GM12878 (cell line): ENCODE measurements at regions not wholly inside any gene's neighbourhood (a gene's known extent, or its start where the extent isn't known, plus 50 kb on each side); places are given as distances from the start of the nearest gene placed in this dataset.

Experiments used
- ATAC-seq: fragments of 200-7000 bp; cut with Tn5 transposase; 3 replicates; pipeline ENCODE4 v1.9.1; 2020; ENCODE audit warnings: mild to moderate bottlenecking, moderate library complexity
- BruUV-seq: library from RNA; stranded (reverse); fragments of 400-500 nt; replicated peaks from 2 replicates; lab custom pipeline; 2021; lab: Mats Ljungman, UMichigan
- CTCF ChIA-PET: fragments of 300-600 bp; sonication (Branson Sonifier 250); formaldehyde crosslinking; extraction: SDS; loops from one replicate; lab custom pipeline; 2021; ENCODE audit warnings: inconsistent platforms; lab: Yijun Ruan, JAX
- POLR2A ChIA-PET: fragments of 350-600 bp; formaldehyde crosslinking; extraction: SDS; loops from one replicate; lab custom pipeline; 2021; ENCODE audit warnings: inconsistent platforms; lab: Charles Lee
- RAD21 ChIA-PET: fragments of 300-600 bp; sonication (Branson Sonifier 250); formaldehyde crosslinking; loops from one replicate; lab custom pipeline; 2023; ENCODE audit warnings: antibody characterized with exemption; ENCODE audit not compliant: unreplicated experiment; lab: Charles Lee
- SMC1A ChIA-PET: fragments of 300-600 bp; sonication (Branson Sonifier 250); formaldehyde crosslinking; loops from one replicate; lab custom pipeline; 2023; ENCODE audit not compliant: unreplicated experiment, uncharacterized antibody; lab: Charles Lee
- DNase-seq: peaks from one replicate; pipeline ENCODE4 v3.0.0-alpha.2; 2011; ENCODE audit warnings: low read depth, low spot score
- FAIRE-seq: peaks from 3 replicates; lab custom pipeline; 2011; peaks lifted over from hg19 to GRCh38; lab: Jason Lieb, UNC
- H2AFZ ChIP-seq: 2 replicates; pipeline ENCODE4 v1.6.0; 2011; ENCODE audit warnings: low read depth, low read length, control low read depth; ENCODE audit not compliant: control insufficient read depth
- H3K27ac ChIP-seq: 2 replicates; pipeline ENCODE4 v1.5.1; 2011; ENCODE audit warnings: control low read depth; ENCODE audit not compliant: control insufficient read depth, insufficient read depth
- H3K27me3 ChIP-seq, 2 experiments: replicated peaks in 1 of 2; 2 replicates each; pipeline versions ENCODE4 v1.6.0 to v1.6.1; 2011; ENCODE audit warnings: low read length in 1 of 2; ENCODE audit not compliant: control insufficient read depth in 2 of 2, insufficient read depth in 2 of 2
- H3K36me3 ChIP-seq, 2 experiments: 2 replicates each; pipeline ENCODE4 v1.5.1; 2011; ENCODE audit warnings: low read length in 1 of 2; ENCODE audit not compliant: control insufficient read depth in 2 of 2, insufficient read depth in 2 of 2
- H3K4me1 ChIP-seq: 2 replicates; pipeline ENCODE4 v1.6.1; 2011; ENCODE audit warnings: mild to moderate bottlenecking, low read length, moderate library complexity, mixed read lengths; ENCODE audit not compliant: control insufficient read depth, insufficient read depth
- H3K4me2 ChIP-seq: 2 replicates; pipeline ENCODE4 v1.6.0; 2011; ENCODE audit warnings: control low read depth; ENCODE audit not compliant: control insufficient read depth, insufficient read depth
- H3K4me3 ChIP-seq: fragments of 200-600 bp; sonication (generic); 2 replicates; pipeline ENCODE4 v1.5.1; 2016
- H3K79me2 ChIP-seq: 2 replicates; pipeline ENCODE4 v1.6.0; 2011; ENCODE audit warnings: low read length; ENCODE audit not compliant: control insufficient read depth, insufficient read depth
- H3K9ac ChIP-seq: 2 replicates; pipeline ENCODE4 v1.8.0; 2011; ENCODE audit warnings: low read length, control low read depth, mixed read lengths; ENCODE audit not compliant: control insufficient read depth, insufficient read depth
- H3K9me3 ChIP-seq: replicated peaks from 3 replicates; pipeline ENCODE4 v1.5.1; 2011; ENCODE audit warnings: mild to moderate bottlenecking, low read length; ENCODE audit not compliant: control insufficient read depth, insufficient read depth
- H4K20me1 ChIP-seq: 2 replicates; pipeline ENCODE4 v1.6.0; 2011; ENCODE audit not compliant: control insufficient read depth, insufficient read depth
- BMI1 ChIP-seq: fragments of 450-650 bp; IDR thresholded peaks from 2 replicates; pipeline ENCODE4 v1.6.1; 2016; ENCODE audit warnings: mild to moderate bottlenecking, moderate library complexity, borderline replicate concordance
- CBX5 ChIP-seq: sonication (generic); IDR thresholded peaks from 2 replicates; pipeline ENCODE4 v1.6.1; 2016; ENCODE audit warnings: low read depth, moderate library complexity, mild to moderate bottlenecking, inconsistent platforms
- CHD2 ChIP-seq: IDR thresholded peaks from 2 replicates; pipeline ENCODE4 v1.6.1; 2011; ENCODE audit warnings: low read depth, low read length, improper control_type of control experiment, borderline replicate concordance
- EZH2 ChIP-seq: IDR thresholded peaks from 2 replicates; pipeline ENCODE4 v1.6.1; 2012; ENCODE audit warnings: low read depth, mild to moderate bottlenecking, control low read depth, inconsistent platforms, low read length, borderline replicate concordance; ENCODE audit not compliant: control insufficient read depth
- GATAD2B ChIP-seq: fragments of 450-650 bp; conservative IDR thresholded peaks from 2 replicates; pipeline ENCODE4 v1.6.1; 2017; ENCODE audit warnings: low read depth, mild to moderate bottlenecking, moderate library complexity
- NFXL1 ChIP-seq: fragments of 450-650 bp; IDR thresholded peaks from 2 replicates; pipeline ENCODE4 v1.6.1; 2017; ENCODE audit warnings: antibody characterized with exemption, mild to moderate bottlenecking, borderline replicate concordance
- TCF7 ChIP-seq: IDR thresholded peaks from 2 replicates; pipeline ENCODE4 v1.6.1; 2014; ENCODE audit warnings: antibody characterized with exemption, borderline replicate concordance
- ZNF274 ChIP-seq: IDR thresholded peaks from one replicate; pipeline ENCODE4 v1.8.0; 2011; ENCODE audit not compliant: insufficient read length, insufficient read depth
- WGBS: methylation state at CpG from one replicate; pipeline ENCODE4 v1.1.6; 2016; ENCODE audit warnings: low lambda C conversion rate; ENCODE audit not compliant: insufficient replicate concordance, insufficient coverage; ENCODE audit errors: missing lambda C conversion rate; 5-methylcytosine and 5-hydroxymethylcytosine counted together
- in situ Hi-C: fragments of 300-500 bp; cut with MboI; formaldehyde crosslinking; loops from 9 replicates; pipeline ENCODE4 v1.14.3; 2018; ENCODE audit warnings: mixed read lengths
- intact Hi-C: fragments of 100-400 bp; cut with micrococcal nuclease; formaldehyde crosslinking; loops from one replicate; pipeline ENCODE4 v1.14.2; 2022; ENCODE audit not compliant: unreplicated experiment
- TF ChIP-seq, protein P1 (sequence below): fragments of 150-350 bp; IDR thresholded peaks from 2 replicates; pipeline ENCODE4 v1.6.1; 2016; ENCODE audit warnings: low read depth, low read length

DNA sequence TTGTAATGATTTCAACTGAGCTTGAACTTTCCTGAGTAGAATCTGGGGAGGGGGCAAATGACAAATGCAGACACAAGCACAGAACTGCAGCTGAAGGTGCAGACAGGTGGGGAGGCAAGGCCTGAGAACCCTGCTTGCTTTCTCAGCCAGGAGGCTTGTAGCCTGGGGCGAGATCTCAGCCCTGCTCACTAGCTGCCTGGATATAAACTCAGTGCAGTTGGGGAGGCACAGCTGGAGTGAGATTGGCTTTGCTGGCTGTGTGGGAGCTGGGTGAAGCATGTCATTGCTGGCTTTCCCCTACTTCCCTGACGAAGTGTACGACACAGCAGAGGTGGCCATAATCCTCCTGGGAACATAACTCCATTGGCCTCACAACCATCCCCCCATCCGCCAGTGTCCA, 55.5 kb upstream of the NEXMIF start:
- FAIRE-seq: no peak
- ChIA-PET CTCF (no interaction called here), RAD21 (no interaction called here), SMC1A (interaction anchor here (1.6 kb wide), 1 partner anchor 8 kb away, joined by 4 read pairs; no protein-coding TSS in a partner anchor), POLR2A (no interaction called here)
- Histone ChIP-seq H4K20me1 (no peaks in the 10 kb centered on the region), H3K27me3 (no peaks in the 10 kb centered on the region), H3K4me2 (no peak overlapping the region), H3K9me3 (no peaks in the 10 kb centered on the region), H2AFZ (no peak overlapping the region), H3K27ac (no peak overlapping the region), H3K9ac (no peak overlapping the region), H3K4me1 (no peaks in the 10 kb centered on the region), H3K36me3 (no peaks in the 10 kb centered on the region), H3K4me3 (no peak overlapping the region), H3K79me2 (no peaks in the 10 kb centered on the region)
- 33% methylated on average over 4 of the region's 4 CpGs for WGBS
- DNase-seq: no peak
- BruUV-seq: no TSS peak
- intact Hi-C loops (no loop called here), in situ Hi-C loops (no loop called here)
- TF ChIP-seq BMI1 (no peak), ZNF274 (no peak), TCF7 (no peak), NFXL1 (no peak), EZH2 (no peak), CBX5 (no peak), GATAD2B (no peak), CHD2 (no peak)
- TF ChIP-seq, protein P1, sequence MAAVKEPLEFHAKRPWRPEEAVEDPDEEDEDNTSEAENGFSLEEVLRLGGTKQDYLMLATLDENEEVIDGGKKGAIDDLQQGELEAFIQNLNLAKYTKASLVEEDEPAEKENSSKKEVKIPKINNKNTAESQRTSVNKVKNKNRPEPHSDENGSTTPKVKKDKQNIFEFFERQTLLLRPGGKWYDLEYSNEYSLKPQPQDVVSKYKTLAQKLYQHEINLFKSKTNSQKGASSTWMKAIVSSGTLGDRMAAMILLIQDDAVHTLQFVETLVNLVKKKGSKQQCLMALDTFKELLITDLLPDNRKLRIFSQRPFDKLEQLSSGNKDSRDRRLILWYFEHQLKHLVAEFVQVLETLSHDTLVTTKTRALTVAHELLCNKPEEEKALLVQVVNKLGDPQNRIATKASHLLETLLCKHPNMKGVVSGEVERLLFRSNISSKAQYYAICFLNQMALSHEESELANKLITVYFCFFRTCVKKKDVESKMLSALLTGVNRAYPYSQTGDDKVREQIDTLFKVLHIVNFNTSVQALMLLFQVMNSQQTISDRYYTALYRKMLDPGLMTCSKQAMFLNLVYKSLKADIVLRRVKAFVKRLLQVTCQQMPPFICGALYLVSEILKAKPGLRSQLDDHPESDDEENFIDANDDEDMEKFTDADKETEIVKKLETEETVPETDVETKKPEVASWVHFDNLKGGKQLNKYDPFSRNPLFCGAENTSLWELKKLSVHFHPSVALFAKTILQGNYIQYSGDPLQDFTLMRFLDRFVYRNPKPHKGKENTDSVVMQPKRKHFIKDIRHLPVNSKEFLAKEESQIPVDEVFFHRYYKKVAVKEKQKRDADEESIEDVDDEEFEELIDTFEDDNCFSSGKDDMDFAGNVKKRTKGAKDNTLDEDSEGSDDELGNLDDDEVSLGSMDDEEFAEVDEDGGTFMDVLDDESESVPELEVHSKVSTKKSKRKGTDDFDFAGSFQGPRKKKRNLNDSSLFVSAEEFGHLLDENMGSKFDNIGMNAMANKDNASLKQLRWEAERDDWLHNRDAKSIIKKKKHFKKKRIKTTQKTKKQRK: no peak
- ATAC-seq: no peak
